ENCODE measurements at regions not wholly inside any gene's neighbourhood (a gene's known extent, or its start where the extent isn't known, plus 50 kb on each side); places are given as distances from the start of the nearest gene placed in this dataset.

DNA sequence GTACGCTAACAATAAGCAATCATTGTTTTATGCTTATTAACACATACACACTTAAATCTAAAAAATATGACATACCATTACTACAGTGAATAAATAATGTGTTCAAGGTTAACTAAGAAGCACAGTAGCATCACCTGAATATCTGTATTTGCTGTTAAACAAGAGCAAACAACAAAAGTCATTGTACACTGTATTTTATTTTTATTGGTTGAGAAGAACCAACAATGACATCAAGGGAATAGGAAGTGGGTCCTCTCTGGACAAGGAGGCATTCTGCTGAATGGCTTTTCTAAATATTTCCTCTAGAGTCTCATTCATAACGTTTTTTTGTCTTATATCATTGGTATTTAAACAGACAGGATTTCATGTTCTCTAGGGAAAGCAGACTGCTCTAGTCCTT lies 460.4 kb downstream of the CDH9 start:
- DNase-seq (ENCODE audit: extremely low spot score, unreplicated experiment) = no peak
- Mint-ChIP-seq H3K9me3 (no peaks in the 10 kb centered on the region), H3K4me1 (ENCODE audit: unreplicated experiment) (no peaks in the 10 kb centered on the region), H3K4me3 (no peak overlapping the region), H3K27ac (no peak overlapping the region), H3K27me3 (no peaks in the 10 kb centered on the region), H3K36me3 (no peaks in the 10 kb centered on the region)
- TF ChIP-seq, protein P1, sequence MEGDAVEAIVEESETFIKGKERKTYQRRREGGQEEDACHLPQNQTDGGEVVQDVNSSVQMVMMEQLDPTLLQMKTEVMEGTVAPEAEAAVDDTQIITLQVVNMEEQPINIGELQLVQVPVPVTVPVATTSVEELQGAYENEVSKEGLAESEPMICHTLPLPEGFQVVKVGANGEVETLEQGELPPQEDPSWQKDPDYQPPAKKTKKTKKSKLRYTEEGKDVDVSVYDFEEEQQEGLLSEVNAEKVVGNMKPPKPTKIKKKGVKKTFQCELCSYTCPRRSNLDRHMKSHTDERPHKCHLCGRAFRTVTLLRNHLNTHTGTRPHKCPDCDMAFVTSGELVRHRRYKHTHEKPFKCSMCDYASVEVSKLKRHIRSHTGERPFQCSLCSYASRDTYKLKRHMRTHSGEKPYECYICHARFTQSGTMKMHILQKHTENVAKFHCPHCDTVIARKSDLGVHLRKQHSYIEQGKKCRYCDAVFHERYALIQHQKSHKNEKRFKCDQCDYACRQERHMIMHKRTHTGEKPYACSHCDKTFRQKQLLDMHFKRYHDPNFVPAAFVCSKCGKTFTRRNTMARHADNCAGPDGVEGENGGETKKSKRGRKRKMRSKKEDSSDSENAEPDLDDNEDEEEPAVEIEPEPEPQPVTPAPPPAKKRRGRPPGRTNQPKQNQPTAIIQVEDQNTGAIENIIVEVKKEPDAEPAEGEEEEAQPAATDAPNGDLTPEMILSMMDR (conservative IDR thresholded peaks at IDR 0.05) = no peak

DNA sequence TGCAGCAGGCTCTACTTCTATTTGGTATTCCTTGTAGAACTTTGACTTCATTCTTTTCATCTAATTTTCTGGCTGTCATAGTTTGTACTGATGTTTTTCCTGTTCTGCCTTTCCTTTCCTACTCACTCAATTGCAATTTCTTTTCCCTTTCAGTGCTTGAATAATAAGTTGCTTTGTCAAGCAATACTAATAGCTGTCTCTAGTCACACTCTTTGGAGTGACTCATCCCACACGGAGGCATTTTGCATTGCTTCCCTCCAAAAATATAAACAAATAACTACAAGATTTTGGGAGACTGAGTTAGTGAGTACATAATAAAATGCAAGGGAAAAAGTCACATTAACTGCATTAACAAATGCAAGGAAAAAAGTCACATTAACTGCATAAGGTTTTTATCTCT lies 465.9 kb downstream of the CDH9 start:
- DNase-seq (ENCODE audit: extremely low spot score, unreplicated experiment) = no peak
- Mint-ChIP-seq H3K27me3 (no peaks in the 10 kb centered on the region), H3K36me3 (no peaks in the 10 kb centered on the region), H3K9me3 (no peaks in the 10 kb centered on the region), H3K4me3 (no peak overlapping the region), H3K27ac (no peak overlapping the region), H3K4me1 (ENCODE audit: unreplicated experiment) (no peaks in the 10 kb centered on the region)
- TF ChIP-seq, protein P1 (conservative IDR thresholded peaks at IDR 0.05) = no peak

DNA sequence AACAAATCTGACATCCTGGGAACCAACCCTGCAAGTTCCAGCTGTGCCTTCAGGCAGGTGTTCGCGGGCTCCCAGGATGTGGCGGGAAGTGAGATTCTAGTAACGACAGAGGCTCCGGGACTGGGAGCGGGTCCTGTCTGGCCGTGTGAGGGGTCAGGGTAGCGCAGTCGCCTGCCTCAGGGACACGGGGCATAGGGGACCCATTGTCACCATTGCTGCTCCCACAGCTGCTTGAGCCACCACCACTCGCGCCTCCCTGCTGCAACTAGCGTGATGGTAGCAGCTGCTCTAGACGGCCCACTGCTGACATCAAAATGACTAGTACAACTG lies 468.5 kb downstream of the CDH9 start:
- Mint-ChIP-seq H3K27ac (no peak overlapping the region), H3K4me1 (ENCODE audit: unreplicated experiment) (no peaks in the 10 kb centered on the region), H3K36me3 (no peaks in the 10 kb centered on the region), H3K27me3 (no peaks in the 10 kb centered on the region), H3K4me3 (no peak overlapping the region), H3K9me3 (no peaks in the 10 kb centered on the region)
- TF ChIP-seq, protein P1 (conservative IDR thresholded peaks at IDR 0.05) = no peak
- DNase-seq (ENCODE audit: extremely low spot score, unreplicated experiment) = no peak

DNA sequence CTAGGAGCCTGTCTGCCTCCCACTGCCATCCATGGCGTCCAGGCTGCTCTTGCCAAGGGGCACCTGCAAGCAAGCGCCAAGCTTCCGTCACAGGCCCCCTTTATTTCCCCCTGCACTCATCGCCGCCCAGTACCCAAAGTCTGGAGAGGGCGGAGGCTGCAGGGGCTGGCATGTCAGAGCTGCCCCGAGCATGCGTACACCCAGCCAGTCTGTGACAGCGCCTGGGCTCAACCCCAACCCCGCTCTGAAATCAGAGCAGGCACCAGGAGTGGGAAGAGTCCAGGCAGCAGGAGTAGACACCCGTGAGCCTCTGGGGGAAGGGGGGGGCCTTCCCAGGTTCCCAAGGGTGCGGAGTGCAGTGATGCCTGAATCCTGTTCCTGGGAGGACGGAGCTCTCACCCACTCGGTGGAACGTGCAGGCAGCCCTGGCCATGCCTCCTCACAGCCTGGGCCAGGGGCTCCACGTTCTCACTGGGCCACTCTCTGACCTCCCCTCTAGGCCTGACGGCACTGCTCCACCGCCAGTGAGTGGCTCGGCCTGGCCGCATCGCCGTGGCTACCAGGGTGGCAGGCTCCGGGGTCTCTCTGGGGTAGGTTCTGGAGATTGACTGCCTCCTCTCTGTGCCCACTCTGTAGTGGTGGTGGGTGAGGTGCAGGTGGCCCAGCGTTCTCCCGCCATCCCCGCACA lies 469.0 kb downstream of the CDH9 start:
- H3K27ac Mint-ChIP-seq = no peak overlapping the region
- no peak for DNase-seq (ENCODE audit: extremely low spot score, unreplicated experiment)

DNA sequence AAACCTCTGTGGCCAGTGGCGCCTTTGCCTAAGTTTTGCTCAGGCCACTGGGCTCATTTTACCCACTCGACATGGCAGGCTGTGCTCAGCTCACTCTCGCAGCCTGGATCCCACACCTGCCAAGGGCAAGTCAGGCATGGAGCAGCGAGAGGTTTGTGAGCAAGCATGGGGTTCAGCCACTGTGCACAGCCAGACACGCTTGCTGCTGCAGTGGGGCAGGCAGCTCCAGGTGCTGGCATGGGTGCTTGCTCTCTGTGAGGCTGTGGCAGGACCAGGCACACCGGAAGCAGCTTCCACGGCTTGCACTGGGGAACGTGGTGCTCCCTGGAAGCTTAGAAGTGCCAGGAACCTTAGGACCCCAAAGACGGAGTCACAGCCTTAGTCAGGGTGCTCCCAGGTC lies 470.1 kb downstream of the CDH9 start:
- Mint-ChIP-seq H3K4me1 (ENCODE audit: unreplicated experiment) (no peaks in the 10 kb centered on the region), H3K27ac (no peak overlapping the region), H3K4me3 (no peak overlapping the region), H3K36me3 (no peaks in the 10 kb centered on the region), H3K27me3 (no peaks in the 10 kb centered on the region), H3K9me3 (no peaks in the 10 kb centered on the region)
- TF ChIP-seq, protein P1 (conservative IDR thresholded peaks at IDR 0.05) = no peak
- no peak for DNase-seq (ENCODE audit: extremely low spot score, unreplicated experiment)

More for the DNA sequence above, 469.0 kb downstream of the CDH9 start:
- Mint-ChIP-seq H3K36me3 (no peaks in the 10 kb centered on the region), H3K4me3 (no peak overlapping the region), H3K4me1 (ENCODE audit: unreplicated experiment) (no peaks in the 10 kb centered on the region), H3K27me3 (no peaks in the 10 kb centered on the region), H3K9me3 (no peaks in the 10 kb centered on the region)
- TF ChIP-seq, protein P1 (conservative IDR thresholded peaks at IDR 0.05) = no peak

DNA sequence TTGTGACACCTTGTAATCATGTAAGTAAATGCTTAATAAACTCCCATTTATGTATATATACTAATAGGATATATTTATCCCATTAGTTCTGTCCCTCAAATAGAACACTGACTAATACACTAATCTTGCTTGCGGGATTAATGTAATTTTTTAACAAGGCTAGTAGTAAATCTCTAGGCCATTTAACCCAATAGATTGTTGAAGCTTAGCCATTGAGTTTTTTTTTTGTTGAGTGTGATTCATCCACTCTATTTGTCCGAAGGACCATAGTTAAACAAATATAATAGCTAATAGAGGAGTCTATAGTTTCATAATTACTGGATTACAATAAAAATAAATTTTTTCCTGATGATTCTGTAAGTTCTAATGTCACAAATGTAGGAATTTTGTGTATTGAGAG lies 474.4 kb downstream of the CDH9 start:
- no peaks in the 10 kb centered on the region for H3K36me3 Mint-ChIP-seq
- DNase-seq (ENCODE audit: extremely low spot score, unreplicated experiment) = no peak
- TF ChIP-seq, protein P1 (conservative IDR thresholded peaks at IDR 0.05) = no peak
- H3K27ac Mint-ChIP-seq = no peak overlapping the region
- no peak overlapping the region for H3K4me3 Mint-ChIP-seq
- H3K27me3 Mint-ChIP-seq = no peaks in the 10 kb centered on the region
- no peaks in the 10 kb centered on the region for H3K9me3 Mint-ChIP-seq
- H3K4me1 Mint-ChIP-seq (ENCODE audit: unreplicated experiment) = no peaks in the 10 kb centered on the region

Measured in type B pancreatic cell (in vitro differentiated cells).